Fibroblast of lung (primary cell): ENCODE measurements at regions not wholly inside any gene's neighbourhood (a gene's known extent, or its start where the extent isn't known, plus 50 kb on each side); places are given as distances from the start of the nearest gene placed in this dataset.

Experiments used
- EZH2 ChIP-seq: IDR thresholded peaks from 2 replicates; pipeline ENCODE4 v1.5.1; 2012; ENCODE audit warnings: low read length, control low read depth, mild to moderate bottlenecking; ENCODE audit errors: missing control alignments
- TF ChIP-seq, protein P1 (sequence below), 2 donors: IDR thresholded peaks in 1 of 2; conservative IDR thresholded peaks in 1 of 2; 1 replicate in 1 of 2; 2 replicates in 1 of 2; pipeline ENCODE4 v1.5.1; 2011 to 2012; ENCODE audit warnings: low read length in 2 of 2, control low read depth in 1 of 2, inconsistent platforms in 1 of 2, low read depth in 1 of 2, mild to moderate bottlenecking in 1 of 2

DNA sequence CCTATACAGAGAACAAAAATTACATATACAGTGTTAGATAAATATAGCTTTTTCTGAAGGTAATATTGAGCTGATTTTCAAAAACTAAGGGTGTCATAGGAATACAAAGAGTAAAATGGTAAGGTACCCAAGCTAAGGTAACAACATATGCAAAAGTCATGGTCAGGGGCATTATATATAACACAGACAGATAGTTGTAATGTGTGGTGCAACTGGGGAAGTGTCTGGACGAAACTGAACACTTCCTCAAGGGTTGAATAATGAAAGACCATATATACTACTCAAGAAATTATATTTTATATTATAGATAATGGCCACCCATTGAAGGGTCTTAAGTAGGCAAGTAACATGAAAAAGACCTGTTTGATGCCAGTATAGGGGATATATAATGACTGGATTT lies 262.1 kb upstream of the CXXC4 start:
- TF ChIP-seq, protein P1, sequence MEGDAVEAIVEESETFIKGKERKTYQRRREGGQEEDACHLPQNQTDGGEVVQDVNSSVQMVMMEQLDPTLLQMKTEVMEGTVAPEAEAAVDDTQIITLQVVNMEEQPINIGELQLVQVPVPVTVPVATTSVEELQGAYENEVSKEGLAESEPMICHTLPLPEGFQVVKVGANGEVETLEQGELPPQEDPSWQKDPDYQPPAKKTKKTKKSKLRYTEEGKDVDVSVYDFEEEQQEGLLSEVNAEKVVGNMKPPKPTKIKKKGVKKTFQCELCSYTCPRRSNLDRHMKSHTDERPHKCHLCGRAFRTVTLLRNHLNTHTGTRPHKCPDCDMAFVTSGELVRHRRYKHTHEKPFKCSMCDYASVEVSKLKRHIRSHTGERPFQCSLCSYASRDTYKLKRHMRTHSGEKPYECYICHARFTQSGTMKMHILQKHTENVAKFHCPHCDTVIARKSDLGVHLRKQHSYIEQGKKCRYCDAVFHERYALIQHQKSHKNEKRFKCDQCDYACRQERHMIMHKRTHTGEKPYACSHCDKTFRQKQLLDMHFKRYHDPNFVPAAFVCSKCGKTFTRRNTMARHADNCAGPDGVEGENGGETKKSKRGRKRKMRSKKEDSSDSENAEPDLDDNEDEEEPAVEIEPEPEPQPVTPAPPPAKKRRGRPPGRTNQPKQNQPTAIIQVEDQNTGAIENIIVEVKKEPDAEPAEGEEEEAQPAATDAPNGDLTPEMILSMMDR (conservative IDR thresholded peaks at IDR 0.05 in 1 of 2, IDR thresholded peaks at IDR 0.05 in 1 of 2; ENCODE audit: low read depth in 1 of 2, low read length in 2 of 2) = no peak
- TF ChIP-seq EZH2 = no peak
